Parathyroid adenoma (tissue), 2 donors: ENCODE measurements at regions not wholly inside any gene's neighbourhood (a gene's known extent, or its start where the extent isn't known, plus 50 kb on each side); places are given as distances from the start of the nearest gene placed in this dataset.

Experiments used
- H2AFZ ChIP-seq: fragments of 300-600 bp; sonication (generic); one replicate; pipeline ENCODE4 v1.7.0; 2017; ENCODE audit warnings: antibody characterized with exemption, mild to moderate bottlenecking
- H3K27ac ChIP-seq: fragments of 300-600 bp; sonication (generic); one replicate; pipeline ENCODE4 v1.7.0; 2017
- H3K27me3 ChIP-seq: fragments of 300-600 bp; sonication (generic); one replicate; pipeline ENCODE4 v1.7.0; 2017; ENCODE audit warnings: low read length; ENCODE audit not compliant: control insufficient read depth, insufficient read depth
- H3K36me3 ChIP-seq: fragments of 300-600 bp; sonication (generic); one replicate; pipeline ENCODE4 v1.7.0; 2017; ENCODE audit warnings: low read length; ENCODE audit not compliant: control insufficient read depth, insufficient read depth
- H3K4me1 ChIP-seq: fragments of 300-600 bp; sonication (generic); one replicate; pipeline ENCODE4 v1.7.0; 2017; ENCODE audit warnings: control low read depth
- H3K4me2 ChIP-seq: fragments of 300-600 bp; sonication (generic); one replicate; pipeline ENCODE4 v1.7.0; 2017; ENCODE audit warnings: low read length
- H3K4me3 ChIP-seq: fragments of 300-600 bp; sonication (generic); one replicate; pipeline ENCODE4 v1.7.0; 2017; ENCODE audit warnings: low read depth, low read length
- H3K79me2 ChIP-seq: fragments of 300-600 bp; sonication (generic); one replicate; pipeline ENCODE4 v1.7.0; 2017; ENCODE audit warnings: control low read depth
- H3K9ac ChIP-seq: fragments of 300-600 bp; sonication (generic); one replicate; pipeline ENCODE4 v1.7.0; 2017; ENCODE audit warnings: mild to moderate bottlenecking
- H3K9me3 ChIP-seq: fragments of 300-600 bp; sonication (generic); one replicate; pipeline ENCODE4 v1.7.0; 2017; ENCODE audit warnings: low read length; ENCODE audit not compliant: control insufficient read depth
- TF ChIP-seq, protein P1 (sequence below): fragments of 300-600 bp; sonication (generic); IDR thresholded peaks from one replicate; pipeline ENCODE4 v1.7.0; 2017; ENCODE audit warnings: antibody characterized with exemption, mild to moderate bottlenecking
- donor health status: primary hyperparathyroidism.

DNA sequence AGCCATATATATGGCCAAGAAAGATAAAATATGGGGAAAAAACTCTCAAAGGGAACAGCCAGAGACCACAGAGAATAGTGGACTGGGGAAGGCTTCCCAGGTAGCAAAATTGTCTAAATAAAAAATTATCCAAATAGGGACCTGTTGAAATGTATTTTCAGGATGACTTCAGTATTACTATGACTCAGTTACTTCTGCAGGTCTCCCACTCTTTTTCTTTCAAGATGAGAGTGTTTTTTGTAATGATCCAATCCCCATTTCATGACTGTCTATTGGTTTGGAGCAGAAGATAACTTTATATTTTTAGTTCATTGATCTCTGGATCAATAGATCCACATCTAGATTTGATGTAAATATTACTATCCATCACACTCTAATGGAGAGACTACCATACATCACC, 372.1 kb upstream of the EMCN start:
- no peaks in the 10 kb centered on the region for H3K4me1 ChIP-seq

DNA sequence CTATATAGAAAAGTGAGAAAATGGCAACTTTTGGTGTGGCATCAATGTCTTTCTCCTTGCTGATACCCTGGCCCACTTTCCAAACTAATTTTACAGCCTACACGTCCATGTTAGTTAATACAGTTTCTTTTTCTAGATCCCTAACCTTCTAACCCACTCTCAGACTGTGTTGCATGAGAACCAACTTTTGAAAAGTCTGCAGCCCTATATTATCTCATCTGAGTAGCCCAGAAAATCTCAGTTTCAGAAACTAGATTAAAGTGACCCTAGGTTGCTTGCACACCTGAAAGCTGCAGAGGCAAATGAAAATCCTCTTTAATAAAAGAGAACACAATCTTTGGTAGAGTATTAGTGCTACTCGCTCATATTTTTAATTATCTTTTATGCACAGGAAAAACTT, 371.6 kb upstream of the EMCN start:
- Histone ChIP-seq H3K9ac (no peak overlapping the region), H3K27ac (no peak overlapping the region), H2AFZ (no peak overlapping the region), H3K27me3 (no peaks in the 10 kb centered on the region), H3K4me1 (no peaks in the 10 kb centered on the region), H3K9me3 (no peaks in the 10 kb centered on the region), H3K4me3 (no peak overlapping the region), H3K79me2 (no peaks in the 10 kb centered on the region), H3K36me3 (no peaks in the 10 kb centered on the region), H3K4me2 (no peak overlapping the region)
- TF ChIP-seq, protein P1, sequence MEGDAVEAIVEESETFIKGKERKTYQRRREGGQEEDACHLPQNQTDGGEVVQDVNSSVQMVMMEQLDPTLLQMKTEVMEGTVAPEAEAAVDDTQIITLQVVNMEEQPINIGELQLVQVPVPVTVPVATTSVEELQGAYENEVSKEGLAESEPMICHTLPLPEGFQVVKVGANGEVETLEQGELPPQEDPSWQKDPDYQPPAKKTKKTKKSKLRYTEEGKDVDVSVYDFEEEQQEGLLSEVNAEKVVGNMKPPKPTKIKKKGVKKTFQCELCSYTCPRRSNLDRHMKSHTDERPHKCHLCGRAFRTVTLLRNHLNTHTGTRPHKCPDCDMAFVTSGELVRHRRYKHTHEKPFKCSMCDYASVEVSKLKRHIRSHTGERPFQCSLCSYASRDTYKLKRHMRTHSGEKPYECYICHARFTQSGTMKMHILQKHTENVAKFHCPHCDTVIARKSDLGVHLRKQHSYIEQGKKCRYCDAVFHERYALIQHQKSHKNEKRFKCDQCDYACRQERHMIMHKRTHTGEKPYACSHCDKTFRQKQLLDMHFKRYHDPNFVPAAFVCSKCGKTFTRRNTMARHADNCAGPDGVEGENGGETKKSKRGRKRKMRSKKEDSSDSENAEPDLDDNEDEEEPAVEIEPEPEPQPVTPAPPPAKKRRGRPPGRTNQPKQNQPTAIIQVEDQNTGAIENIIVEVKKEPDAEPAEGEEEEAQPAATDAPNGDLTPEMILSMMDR, result no peak

More for the DNA sequence above, 372.1 kb upstream of the EMCN start:
- H3K27me3 ChIP-seq, result no peaks in the 10 kb centered on the region
- no peaks in the 10 kb centered on the region for H3K79me2 ChIP-seq
- no peaks in the 10 kb centered on the region for H3K9me3 ChIP-seq
- H3K27ac ChIP-seq, result no peak overlapping the region
- H3K4me3 ChIP-seq, result no peak overlapping the region
- no peak overlapping the region for H2AFZ ChIP-seq
- H3K36me3 ChIP-seq, result no peaks in the 10 kb centered on the region
- H3K9ac ChIP-seq, result no peak overlapping the region
- TF ChIP-seq, protein P1, result no peak
- no peak overlapping the region for H3K4me2 ChIP-seq

DNA sequence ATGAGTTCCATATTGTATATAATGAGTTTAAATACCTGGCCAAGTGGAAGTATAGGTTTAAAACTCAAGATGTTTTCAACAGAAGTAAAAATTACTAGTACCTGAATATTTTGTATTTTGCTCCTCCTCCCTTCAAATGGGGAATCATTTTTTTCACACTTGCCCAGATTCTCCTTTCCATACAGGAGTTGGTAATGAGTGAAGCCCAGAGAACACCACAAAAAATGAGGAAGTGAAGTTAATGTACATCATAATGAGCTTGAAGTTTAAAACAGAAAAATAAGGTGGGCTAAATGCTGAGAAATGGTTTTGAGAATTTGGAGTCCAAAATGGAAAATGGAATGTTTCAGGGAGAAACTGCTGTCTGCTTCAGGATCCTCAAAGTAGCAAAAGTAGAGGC, 364.8 kb upstream of the EMCN start:
- Histone ChIP-seq H3K9ac (no peak overlapping the region), H3K27ac (no peak overlapping the region), H3K9me3 (no peaks in the 10 kb centered on the region), H3K79me2 (no peaks in the 10 kb centered on the region), H2AFZ (no peak overlapping the region), H3K4me1 (no peaks in the 10 kb centered on the region), H3K4me2 (no peak overlapping the region), H3K36me3 (no peaks in the 10 kb centered on the region), H3K4me3 (no peak overlapping the region), H3K27me3 (no peaks in the 10 kb centered on the region)
- TF ChIP-seq, protein P1, result no peak

DNA sequence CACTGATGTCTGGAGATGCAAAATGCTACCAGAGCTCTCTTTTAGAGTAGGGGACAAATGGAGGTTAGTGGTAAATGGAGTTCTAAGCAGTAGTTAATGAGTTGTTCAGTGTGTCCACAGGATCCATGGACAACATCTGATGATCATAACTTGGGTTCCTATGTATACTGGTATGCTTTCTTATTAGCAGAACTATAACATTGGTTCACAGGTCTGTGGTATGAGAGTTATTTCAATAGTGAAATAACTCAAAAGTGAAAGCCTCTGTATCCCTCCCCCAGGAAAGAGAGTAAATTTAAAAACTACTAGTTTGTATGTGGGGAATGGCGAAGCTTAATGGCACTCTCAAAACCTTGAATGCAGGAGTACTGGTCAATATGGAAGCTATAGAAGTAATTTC, 363.5 kb upstream of the EMCN start:
- TF ChIP-seq, protein P1, result no peak
- Histone ChIP-seq H3K79me2 (no peaks in the 10 kb centered on the region), H3K4me1 (no peaks in the 10 kb centered on the region), H2AFZ (no peak overlapping the region), H3K4me3 (no peak overlapping the region), H3K27ac (no peak overlapping the region), H3K27me3 (no peaks in the 10 kb centered on the region), H3K4me2 (no peak overlapping the region), H3K36me3 (no peaks in the 10 kb centered on the region), H3K9ac (no peak overlapping the region), H3K9me3 (no peaks in the 10 kb centered on the region)

DNA sequence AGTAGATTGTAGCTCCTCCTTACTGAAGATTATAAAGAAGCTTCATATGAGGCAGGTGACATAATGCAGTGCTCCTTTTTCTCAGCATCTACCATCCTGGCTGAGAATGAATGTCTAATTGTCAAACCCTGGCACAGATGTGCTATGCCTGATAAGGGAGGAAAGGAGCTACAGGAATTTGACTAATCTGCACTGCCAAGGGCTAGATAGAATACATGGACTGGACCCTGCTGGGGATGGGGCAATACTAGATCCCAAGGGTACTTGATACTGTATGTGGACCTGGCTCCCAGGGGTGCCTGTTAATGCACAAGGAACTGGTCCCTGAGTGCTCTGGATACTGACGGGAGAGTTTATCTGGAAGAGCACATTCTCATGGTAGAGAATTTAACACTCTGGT, 362.2 kb upstream of the EMCN start:
- no peak overlapping the region for H3K4me2 ChIP-seq
- no peaks in the 10 kb centered on the region for H3K27me3 ChIP-seq
- H3K4me1 ChIP-seq, result no peaks in the 10 kb centered on the region
- no peak overlapping the region for H2AFZ ChIP-seq
- TF ChIP-seq, protein P1, result no peak
- no peaks in the 10 kb centered on the region for H3K36me3 ChIP-seq
- no peaks in the 10 kb centered on the region for H3K9me3 ChIP-seq
- no peak overlapping the region for H3K9ac ChIP-seq
- H3K4me3 ChIP-seq, result no peak overlapping the region
- H3K79me2 ChIP-seq, result no peaks in the 10 kb centered on the region
- H3K27ac ChIP-seq, result no peak overlapping the region
